ENCODE measurements at regions not wholly inside any gene's neighbourhood (a gene's known extent, or its start where the extent isn't known, plus 50 kb on each side); places are given as distances from the start of the nearest gene placed in this dataset.
A peak's percentile ranks its signal among the peaks of the same experiment; 100 is the strongest.

- Mint-ChIP-seq H3K4me3 (no peak overlapping the region), H3K27me3 (peaks cover 29% of the 10 kb centered on the region), H3K9me3 (no peaks in the 10 kb centered on the region), H3K4me1 (no peaks in the 10 kb centered on the region), H3K27ac (no peak overlapping the region), H3K36me3 (ENCODE audit: low read depth) (no peaks in the 10 kb centered on the region)
- ATAC-seq (replicated peaks): no peak
Measured at GRCh38 chr1:198075296-198075695, 81.5 kb upstream of the NEK7 start.

- ATAC-seq (replicated peaks): no peak
- H3K27ac Mint-ChIP-seq: no peak overlapping the region
- no peaks in the 10 kb centered on the region for H3K9me3 Mint-ChIP-seq
- H3K4me1 Mint-ChIP-seq: no peaks in the 10 kb centered on the region
- H3K4me3 Mint-ChIP-seq: no peak overlapping the region
- H3K27me3 Mint-ChIP-seq: peaks cover 14% of the 10 kb centered on the region
- no peaks in the 10 kb centered on the region for H3K36me3 Mint-ChIP-seq (ENCODE audit: low read depth)
Measured at GRCh38 chr1:198079432-198079951, 77.3 kb upstream of the NEK7 start.

- no peak overlapping the region for H3K27ac Mint-ChIP-seq
- H3K27me3 Mint-ChIP-seq: peaks cover 4% of the 10 kb centered on the region
- H3K36me3 Mint-ChIP-seq (ENCODE audit: low read depth): no peaks in the 10 kb centered on the region
- no peaks in the 10 kb centered on the region for H3K9me3 Mint-ChIP-seq
- no peaks in the 10 kb centered on the region for H3K4me1 Mint-ChIP-seq
- H3K4me3 Mint-ChIP-seq: no peak overlapping the region
- no peak for ATAC-seq (replicated peaks)
Measured at GRCh38 chr1:198082576-198082975, 74.2 kb upstream of the NEK7 start.

GRCh38 chr1:198083549-198083948 is 73.2 kb upstream of the NEK7 start:
- Mint-ChIP-seq H3K4me3 (no peak overlapping the region), H3K4me1 (no peaks in the 10 kb centered on the region), H3K27me3 (peaks cover 4% of the 10 kb centered on the region), H3K36me3 (ENCODE audit: low read depth) (no peaks in the 10 kb centered on the region), H3K27ac (no peak overlapping the region), H3K9me3 (no peaks in the 10 kb centered on the region)
- ATAC-seq (replicated peaks): no peak

- Mint-ChIP-seq H3K27me3 (peaks cover 4% of the 10 kb centered on the region), H3K4me1 (no peaks in the 10 kb centered on the region), H3K36me3 (ENCODE audit: low read depth) (no peaks in the 10 kb centered on the region), H3K4me3 (no peak overlapping the region), H3K27ac (no peak overlapping the region), H3K9me3 (no peaks in the 10 kb centered on the region)
- ATAC-seq (replicated peaks): no peak
Measured at GRCh38 chr1:198084241-198084908, 72.4 kb upstream of the NEK7 start.

- H3K27ac Mint-ChIP-seq: no peak overlapping the region
Measured at GRCh38 chr1:198086051-198086745, 70.6 kb upstream of the NEK7 start.

GRCh38 chr1:198087831-198088230 is 69.0 kb upstream of the NEK7 start:
- no peaks in the 10 kb centered on the region for H3K4me1 Mint-ChIP-seq
- no peak overlapping the region for H3K4me3 Mint-ChIP-seq
- H3K9me3 Mint-ChIP-seq: no peaks in the 10 kb centered on the region
- no peaks in the 10 kb centered on the region for H3K36me3 Mint-ChIP-seq (ENCODE audit: low read depth)
- no peak for ATAC-seq (replicated peaks)
- H3K27me3 Mint-ChIP-seq: peaks cover 1% of the 10 kb centered on the region
- H3K27ac Mint-ChIP-seq: no peak overlapping the region

More at GRCh38 chr1:198086051-198086745, 70.6 kb upstream of the NEK7 start:
- Mint-ChIP-seq H3K9me3 (no peaks in the 10 kb centered on the region), H3K36me3 (ENCODE audit: low read depth) (no peaks in the 10 kb centered on the region), H3K27me3 (peaks cover 4% of the 10 kb centered on the region), H3K4me3 (no peak overlapping the region), H3K4me1 (no peaks in the 10 kb centered on the region)
- ATAC-seq (replicated peaks): no peak

GRCh38 chr1:198088360-198089071 is 68.3 kb upstream of the NEK7 start:
- H3K27ac Mint-ChIP-seq: no peak overlapping the region
- no peaks in the 10 kb centered on the region for H3K36me3 Mint-ChIP-seq (ENCODE audit: low read depth)
- H3K4me3 Mint-ChIP-seq: no peak overlapping the region

GRCh38 chr1:198096390-198096789 is 60.4 kb upstream of the NEK7 start:
- Mint-ChIP-seq H3K4me3 (no peak overlapping the region), H3K27ac (no peak overlapping the region), H3K27me3 (no peaks in the 10 kb centered on the region), H3K4me1 (no peaks in the 10 kb centered on the region), H3K9me3 (no peaks in the 10 kb centered on the region), H3K36me3 (ENCODE audit: low read depth) (no peaks in the 10 kb centered on the region)
- ATAC-seq (replicated peaks): no peak

More at GRCh38 chr1:198088360-198089071, 68.3 kb upstream of the NEK7 start:
- peak; percentile 50 for ATAC-seq (replicated peaks)
- H3K4me1 Mint-ChIP-seq: no peaks in the 10 kb centered on the region
- no peaks in the 10 kb centered on the region for H3K9me3 Mint-ChIP-seq
- H3K27me3 Mint-ChIP-seq: no peaks in the 10 kb centered on the region

GRCh38 chr1:198099755-198100154 is 57.0 kb upstream of the NEK7 start:
- ATAC-seq (replicated peaks): no peak
- Mint-ChIP-seq H3K27me3 (no peaks in the 10 kb centered on the region), H3K4me3 (no peak overlapping the region), H3K4me1 (peaks cover 7% of the 10 kb centered on the region), H3K36me3 (ENCODE audit: low read depth) (no peaks in the 10 kb centered on the region), H3K27ac (no peak overlapping the region), H3K9me3 (no peaks in the 10 kb centered on the region)

GRCh38 chr1:198101716-198102453 is 54.9 kb upstream of the NEK7 start:
- Mint-ChIP-seq H3K36me3 (ENCODE audit: low read depth) (no peaks in the 10 kb centered on the region), H3K27ac (no peak overlapping the region), H3K4me1 (peaks cover 7% of the 10 kb centered on the region), H3K27me3 (no peaks in the 10 kb centered on the region), H3K9me3 (no peaks in the 10 kb centered on the region), H3K4me3 (peak overlapping the region; percentile 43)
- ATAC-seq (replicated peaks): no peak

- no peak for ATAC-seq (replicated peaks)
- Mint-ChIP-seq H3K9me3 (no peaks in the 10 kb centered on the region), H3K4me3 (peak overlapping the region; percentile 43), H3K27me3 (no peaks in the 10 kb centered on the region), H3K36me3 (ENCODE audit: low read depth) (no peaks in the 10 kb centered on the region), H3K4me1 (peaks cover 7% of the 10 kb centered on the region), H3K27ac (no peak overlapping the region)
Measured at GRCh38 chr1:198102454-198102827, 54.4 kb upstream of the NEK7 start.

GRCh38 chr1:198105185-198105584 is 51.6 kb upstream of the NEK7 start:
- Mint-ChIP-seq H3K9me3 (no peaks in the 10 kb centered on the region), H3K4me1 (peaks cover 7% of the 10 kb centered on the region), H3K27ac (no peak overlapping the region), H3K4me3 (no peak overlapping the region), H3K27me3 (no peaks in the 10 kb centered on the region), H3K36me3 (ENCODE audit: low read depth) (no peaks in the 10 kb centered on the region)
- ATAC-seq (replicated peaks): no peak

- H3K4me3 Mint-ChIP-seq: no peak overlapping the region
- H3K4me1 Mint-ChIP-seq: peaks cover 7% of the 10 kb centered on the region
- no peak overlapping the region for H3K27ac Mint-ChIP-seq
- H3K27me3 Mint-ChIP-seq: no peaks in the 10 kb centered on the region
- no peak for ATAC-seq (replicated peaks)
- no peaks in the 10 kb centered on the region for H3K9me3 Mint-ChIP-seq
- H3K36me3 Mint-ChIP-seq (ENCODE audit: low read depth): no peaks in the 10 kb centered on the region
Measured at GRCh38 chr1:198106011-198106410, 50.8 kb upstream of the NEK7 start.
